NCI-H82 treated with DMSO at 0.1 percent for 48 hours (cell line): ENCODE measurements at regions not wholly inside any gene's neighbourhood (a gene's known extent, or its start where the extent isn't known, plus 50 kb on each side); places are given as distances from the start of the nearest gene placed in this dataset.
A peak's percentile ranks its signal among the peaks of the same experiment; 100 is the strongest.
"Not testable (repeated sequence)": the region's sequence is repeated elsewhere in the genome, so short reads cannot be mapped to it uniquely, and the experiment has no call there.

Experiments used
- DNase-seq: peaks from one replicate; lab custom pipeline; 2025; ENCODE audit not compliant: unreplicated experiment; lab: John Stamatoyannopoulos, UW

DNA sequence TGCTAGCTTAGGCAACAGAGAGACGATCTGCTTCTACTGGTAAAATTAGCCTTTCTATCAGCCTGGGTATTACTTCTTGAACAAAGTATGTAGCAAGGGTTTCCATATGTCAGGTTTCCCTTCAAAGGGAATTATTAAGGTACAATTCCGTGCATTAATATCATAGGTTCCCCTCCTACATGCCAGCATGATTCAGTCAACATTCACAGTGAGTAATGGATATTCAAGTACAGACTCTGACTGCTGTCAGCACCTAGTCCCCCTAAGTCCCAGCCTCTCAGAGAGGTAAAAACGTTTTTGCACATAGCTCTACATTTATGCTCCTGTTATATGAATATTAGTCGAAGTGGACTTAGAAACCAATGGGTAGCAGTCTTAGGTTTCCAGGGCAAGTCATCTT, 322.4 kb upstream of the CCNG1 start:
- DNase-seq, result no peak

DNA sequence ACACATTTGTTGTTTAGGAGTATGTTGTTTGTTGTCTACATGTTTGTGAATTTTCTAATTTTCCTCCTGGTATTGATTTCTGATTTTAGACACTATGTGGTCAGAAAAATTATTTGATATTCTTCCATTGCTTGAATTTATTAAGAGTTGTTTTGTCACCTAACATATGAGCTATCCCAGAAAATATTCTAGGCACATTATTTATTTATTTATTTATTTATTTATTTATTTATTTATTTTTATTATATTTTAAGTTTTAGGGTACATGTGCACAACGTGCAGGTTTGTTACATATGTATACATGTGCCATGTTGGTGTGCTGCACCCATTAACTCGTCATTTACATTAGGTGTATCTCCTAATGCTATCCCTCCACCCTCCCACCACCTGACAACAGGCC, 320.8 kb upstream of the CCNG1 start:
- not testable (repeated sequence) for DNase-seq

DNA sequence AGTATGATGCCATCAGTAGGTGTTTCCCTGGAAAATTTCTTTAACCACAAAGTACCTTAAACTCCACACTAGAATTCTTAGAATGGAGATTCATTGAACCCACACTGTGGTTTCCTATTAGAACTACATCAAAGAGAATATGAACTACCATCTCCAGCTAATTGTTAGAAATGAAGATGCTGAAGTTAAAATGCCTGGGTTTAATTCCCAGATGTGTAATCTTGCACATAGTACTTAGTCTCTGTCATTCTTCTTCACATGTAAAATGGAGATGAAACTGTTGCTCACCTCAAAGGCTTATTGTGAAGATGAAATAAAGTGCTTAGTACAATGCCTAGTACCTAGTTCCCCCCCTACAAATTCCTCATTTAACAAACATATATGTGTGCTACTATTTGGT, 303.3 kb upstream of the CCNG1 start:
- DNase-seq, result no peak

DNA sequence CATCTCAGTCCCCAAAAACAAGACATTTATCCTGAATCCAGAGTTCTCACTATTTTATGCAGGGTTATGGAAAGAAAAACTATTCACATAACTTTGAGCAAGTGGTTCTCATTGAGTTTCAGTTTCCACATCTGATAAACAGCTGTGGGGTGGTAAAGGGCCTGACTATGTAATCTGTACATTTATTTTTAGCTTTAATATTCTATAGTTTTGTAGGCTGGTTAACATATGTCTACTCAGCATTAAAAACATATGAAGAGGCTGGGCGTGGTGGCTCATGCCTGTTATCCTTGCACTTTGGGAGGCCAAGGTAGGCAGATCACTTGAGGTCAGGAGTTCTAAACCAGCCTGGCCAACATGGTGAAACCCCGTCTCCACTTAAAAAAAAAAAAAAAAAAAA, 301.5 kb upstream of the CCNG1 start:
- DNase-seq, result no peak

DNA sequence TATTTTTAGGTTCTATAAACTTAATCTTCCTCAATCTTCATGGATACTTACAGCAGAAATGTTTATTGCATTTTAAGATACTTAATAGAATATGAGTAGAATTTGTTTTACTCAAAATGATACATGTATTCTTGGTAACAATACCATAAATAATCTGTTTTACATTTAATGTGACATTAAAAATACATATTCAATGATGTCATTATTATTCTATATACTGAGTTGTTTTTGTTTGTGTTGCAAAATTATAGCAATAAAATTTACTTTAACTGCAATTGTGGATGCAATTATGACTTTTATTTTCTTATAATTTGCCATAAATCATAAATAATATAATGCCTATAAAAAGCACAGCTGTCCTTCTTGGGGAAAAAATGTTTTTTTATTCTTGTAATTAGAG, 275.9 kb upstream of the CCNG1 start:
- no peak for DNase-seq

DNA sequence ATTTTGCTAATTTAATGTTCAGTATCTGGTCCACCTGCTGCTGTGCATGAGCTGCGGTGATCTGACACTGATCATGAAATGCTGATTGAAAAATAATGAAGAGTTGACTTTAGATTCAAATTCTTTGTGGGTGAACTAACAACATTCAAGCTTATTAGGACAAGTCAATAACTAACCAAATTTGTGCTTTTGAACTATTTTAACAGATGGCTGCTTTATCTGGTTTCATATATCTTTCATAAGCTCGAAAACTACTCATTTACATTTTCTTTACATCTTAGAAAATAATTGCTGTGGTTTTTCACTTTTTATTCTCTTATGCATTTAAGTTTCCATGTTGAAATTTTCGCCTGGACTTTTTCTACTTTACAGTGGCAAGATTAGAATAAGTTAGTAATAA, 274.8 kb upstream of the CCNG1 start:
- DNase-seq, result no peak

DNA sequence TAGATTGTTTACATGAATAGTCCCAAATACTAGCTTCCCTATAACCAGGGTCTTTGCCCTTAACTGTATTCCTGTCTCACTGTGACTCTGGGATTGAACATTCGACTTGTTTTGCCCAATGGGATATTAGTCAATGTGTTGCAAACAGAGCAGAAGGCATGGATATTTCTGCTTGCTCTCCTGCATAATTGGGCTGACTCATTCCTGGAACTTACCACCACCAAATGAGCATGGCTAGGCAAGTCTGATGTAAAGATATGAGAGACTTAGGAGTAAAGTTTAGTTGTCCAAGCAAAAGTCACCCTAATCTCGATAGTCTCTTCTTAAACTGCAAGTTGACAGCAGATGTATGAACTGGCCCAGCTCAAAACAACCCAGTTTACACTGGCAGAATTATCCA, 273.5 kb upstream of the CCNG1 start:
- no peak for DNase-seq

DNA sequence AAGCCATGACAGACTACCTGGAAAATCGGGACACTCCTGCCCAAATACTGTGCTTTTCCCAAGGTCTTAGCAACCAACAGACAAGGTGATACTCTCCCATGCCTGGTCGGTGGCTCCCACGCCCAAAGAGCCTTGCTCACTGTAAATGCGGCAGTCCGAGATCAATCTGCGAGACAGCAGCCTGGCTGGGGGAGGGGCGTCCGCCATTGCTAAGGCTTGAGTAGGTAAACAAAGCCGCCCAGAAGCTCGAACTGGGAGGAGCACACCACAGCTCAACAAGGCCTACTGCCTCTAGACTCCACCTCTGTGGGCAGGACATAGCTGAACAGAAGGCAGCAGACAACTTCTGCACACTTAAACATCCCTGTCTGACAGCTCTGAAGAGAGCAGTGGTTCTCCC, 272.1 kb upstream of the CCNG1 start:
- no peak for DNase-seq

DNA sequence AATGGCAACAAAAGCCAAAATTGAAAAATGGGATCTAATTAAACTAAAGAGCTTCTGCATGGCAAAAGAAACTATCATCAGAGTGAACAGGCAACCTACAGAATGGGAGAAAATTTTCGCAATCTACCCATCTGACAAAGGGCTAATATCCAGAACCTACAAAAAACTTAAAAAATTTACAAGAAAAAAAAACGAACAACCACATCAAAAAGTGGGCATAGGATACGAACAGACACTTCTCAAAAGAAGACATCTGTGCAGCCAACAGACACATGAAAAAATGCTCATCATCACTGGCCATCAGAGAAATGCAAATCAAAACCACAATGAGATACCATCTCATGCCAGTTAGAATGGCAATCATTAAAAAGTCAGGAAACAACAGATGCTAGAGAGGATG, 267.2 kb upstream of the CCNG1 start:
- DNase-seq, result not testable (repeated sequence)

DNA sequence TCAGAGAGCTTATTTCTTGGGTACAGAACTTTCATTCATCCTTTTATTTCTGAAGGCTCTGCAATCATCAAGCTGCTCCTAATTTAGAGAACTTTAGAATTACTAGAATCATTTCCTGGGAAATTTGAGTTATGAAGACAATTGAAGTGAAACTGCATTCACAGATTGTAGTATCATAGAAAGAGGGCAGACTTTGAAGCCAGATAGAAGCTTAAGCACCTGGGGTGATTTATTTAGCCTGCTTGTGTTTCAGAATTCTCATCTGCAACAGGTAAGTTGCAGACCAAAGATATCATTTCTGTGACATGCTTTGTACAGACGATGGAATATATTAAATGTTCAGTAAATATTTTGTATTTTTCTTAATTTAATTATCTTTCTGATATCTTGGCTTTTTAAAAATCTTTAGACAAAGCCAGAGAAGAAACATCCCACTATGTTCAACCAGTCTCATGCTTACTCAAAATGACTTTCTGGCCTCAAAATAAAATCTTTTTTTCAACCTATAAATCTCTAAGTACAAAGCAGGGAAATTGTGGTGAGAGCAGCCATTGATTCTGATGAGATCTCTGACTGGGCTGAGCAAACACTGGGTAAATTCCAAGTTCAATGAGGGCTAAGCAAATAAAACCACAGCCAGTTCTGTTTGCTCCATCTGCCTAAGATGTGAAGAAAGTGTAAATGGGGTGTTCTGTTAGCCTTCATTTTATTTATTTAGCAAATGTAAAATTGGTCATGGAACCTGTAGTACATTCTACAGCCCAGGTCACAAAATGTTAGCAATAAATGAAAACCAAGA, 264.7 kb upstream of the CCNG1 start:
- DNase-seq, result no peak

DNA sequence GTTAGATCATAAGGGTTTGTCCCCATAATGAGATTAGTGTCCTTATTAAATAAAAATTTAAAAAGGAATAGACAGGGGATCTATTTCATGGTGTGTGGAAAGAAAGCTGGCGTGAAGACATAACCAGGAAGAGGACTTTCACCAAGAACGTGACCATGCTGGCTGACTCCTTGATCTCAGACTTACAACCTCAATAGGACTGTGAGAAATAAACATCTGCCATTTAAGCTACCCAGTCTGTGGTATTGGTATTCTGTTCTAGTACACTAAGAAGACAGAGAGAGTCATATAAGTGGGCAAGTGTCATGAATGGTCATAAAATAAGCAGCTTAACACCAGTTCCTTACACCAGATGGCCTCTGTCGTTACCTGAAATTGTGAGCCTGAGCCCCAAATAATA, 259.4 kb upstream of the CCNG1 start:
- DNase-seq, result peak; percentile 53

DNA sequence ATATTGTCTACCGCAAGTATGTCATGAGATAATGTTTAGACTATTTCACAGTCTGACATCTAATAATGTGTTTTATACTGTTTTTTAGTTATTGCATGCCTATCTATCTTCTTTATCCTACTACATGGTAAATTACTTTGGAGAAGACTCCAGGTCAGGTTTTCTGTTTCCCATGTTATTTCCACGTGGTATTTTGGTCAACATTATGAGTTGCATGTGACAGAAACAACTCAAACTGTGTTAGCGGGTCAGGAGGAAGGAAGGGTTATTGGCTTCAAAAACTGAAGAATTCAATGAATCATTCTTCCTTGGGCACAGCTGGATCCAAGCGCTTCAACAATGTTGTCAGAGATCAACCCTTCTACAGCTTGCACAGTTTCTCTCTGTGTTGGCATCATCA, 252.1 kb upstream of the CCNG1 start:
- no peak for DNase-seq

DNA sequence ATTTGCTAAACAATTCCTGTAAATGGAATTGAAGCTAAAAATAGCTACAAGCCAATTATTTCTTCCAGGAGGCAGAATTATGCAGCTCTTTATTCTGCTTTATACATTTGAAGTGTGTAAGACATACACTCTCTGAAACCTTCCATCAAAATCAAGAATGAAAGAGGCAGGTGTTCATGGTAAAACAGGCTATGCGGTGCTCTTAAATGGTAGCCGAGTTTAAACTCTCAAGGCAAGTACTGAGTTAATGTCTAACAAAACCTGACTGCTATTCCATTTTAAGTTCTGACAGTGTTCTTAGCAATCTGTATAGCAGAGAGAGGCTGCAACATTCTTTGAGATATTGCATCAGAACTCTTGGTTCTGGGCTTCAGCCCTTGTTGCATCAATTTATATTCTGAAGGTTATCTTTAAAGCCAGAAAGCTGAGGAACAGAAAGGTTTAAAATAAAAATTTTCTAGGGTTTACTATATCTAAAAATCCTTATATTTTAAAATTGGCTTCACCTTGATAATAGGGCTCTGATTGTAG, 248.3 kb upstream of the CCNG1 start:
- no peak for DNase-seq

DNA sequence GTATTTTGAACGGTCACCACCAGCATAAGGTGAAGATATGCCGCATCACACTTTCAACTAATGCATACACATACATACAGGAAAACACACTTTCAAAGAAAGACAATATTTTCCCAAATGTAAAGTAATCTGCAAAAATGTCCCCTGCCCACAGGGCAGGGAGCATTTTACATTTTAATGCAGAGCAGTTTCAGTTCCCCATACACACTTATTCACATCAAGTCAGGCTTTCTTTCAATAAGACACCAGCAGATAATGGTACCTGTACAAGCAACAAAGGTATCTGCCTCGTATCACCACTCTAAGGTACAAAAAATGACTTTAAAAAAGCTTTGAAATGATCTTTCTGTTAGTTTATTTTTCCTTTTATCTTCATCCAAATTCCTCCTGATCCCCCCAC, 247.1 kb upstream of the CCNG1 start:
- DNase-seq, result no peak

DNA sequence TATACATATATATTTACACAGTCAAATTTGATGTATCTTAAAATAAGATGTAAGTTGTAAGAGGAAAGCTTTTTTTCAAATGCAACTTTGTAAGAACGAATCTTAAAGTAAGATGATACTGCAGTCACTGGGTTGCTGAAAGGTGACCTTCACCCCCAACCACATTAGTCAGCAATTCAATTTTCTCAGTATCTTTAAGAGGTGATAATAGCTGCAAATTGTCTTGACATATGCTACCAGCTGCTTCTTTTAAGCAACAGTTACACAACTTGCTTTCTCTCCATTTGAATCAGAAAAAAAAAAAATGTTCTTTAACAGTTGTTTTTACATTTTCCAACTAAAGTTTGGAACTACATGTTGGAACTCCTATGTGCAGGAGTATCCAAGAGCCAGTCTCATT, 246.6 kb upstream of the CCNG1 start:
- no peak for DNase-seq

DNA sequence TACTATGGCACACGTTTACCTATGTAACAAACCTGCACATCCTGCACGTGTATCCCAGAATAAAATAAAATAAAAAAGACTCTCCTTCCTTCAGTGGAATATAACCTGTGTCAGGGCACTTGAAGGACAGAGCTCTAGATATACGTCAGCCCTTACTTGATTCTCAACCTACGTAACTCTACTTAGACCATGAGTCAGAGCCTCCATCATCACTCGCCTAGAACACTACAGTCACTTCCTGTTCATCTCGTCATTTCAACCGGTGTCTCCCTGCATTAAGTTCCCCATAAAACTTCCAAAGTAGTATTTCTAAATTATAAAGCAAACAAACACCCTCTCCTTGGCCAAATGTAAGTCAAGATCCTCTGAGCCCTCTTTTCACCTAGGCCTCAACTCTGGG, 243.5 kb upstream of the CCNG1 start:
- DNase-seq, result no peak

DNA sequence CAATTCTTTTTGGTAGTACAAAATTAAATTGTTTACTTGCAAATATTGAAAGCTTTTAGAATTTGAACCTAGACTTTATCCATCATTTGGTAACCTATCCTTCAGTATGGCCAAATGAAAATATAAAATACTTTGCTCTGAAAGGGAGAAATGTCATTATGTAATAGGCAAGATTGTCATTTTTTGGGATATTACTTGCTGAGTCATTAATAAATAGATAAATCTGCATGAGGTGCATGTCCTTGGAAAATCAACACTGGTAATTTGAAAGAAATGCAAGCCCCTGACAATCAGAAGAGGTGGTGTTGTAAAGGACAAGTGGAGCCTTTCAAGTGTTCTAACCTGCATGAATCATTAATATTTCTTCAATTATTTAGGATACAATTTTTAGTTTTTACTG, 231.8 kb upstream of the CCNG1 start:
- DNase-seq, result no peak

DNA sequence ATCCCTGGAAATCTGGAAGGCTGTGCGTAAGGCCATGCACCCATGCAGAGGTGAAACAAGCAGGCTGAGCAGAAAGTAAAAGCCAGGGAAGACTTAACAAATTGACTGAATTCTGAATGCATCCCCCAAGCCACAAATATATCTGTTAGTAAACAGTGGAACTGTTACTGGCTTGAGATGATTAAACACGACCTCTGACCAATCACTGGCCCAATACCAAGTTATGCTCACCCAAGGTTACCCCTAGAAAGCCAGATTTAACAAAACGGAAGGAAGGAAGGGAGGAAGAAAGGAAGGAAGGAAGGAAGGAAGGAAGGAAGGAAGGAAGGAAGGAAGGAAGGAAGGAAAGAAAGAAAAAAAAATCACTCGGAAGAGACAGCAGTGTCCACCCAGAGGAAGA, 215.8 kb upstream of the CCNG1 start:
- no peak for DNase-seq

DNA sequence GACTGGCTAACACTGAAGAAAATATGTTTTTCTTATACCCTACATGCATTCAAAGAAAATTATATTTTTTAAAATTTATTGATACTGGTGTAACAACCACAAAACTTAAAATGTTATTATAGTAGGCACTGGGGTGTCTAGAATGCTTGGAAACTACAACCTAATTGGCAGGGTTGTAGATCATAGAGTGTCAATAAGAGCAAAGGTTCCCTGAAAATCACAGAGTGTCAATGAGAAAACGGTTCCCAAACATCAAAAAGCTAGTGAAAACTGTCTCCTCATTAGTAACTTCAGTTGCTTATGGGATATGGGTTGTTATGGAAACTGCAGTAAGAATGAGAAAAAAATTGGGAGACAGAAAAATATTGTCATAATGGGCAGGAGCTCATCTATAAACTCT, 214.4 kb upstream of the CCNG1 start:
- DNase-seq, result no peak

DNA sequence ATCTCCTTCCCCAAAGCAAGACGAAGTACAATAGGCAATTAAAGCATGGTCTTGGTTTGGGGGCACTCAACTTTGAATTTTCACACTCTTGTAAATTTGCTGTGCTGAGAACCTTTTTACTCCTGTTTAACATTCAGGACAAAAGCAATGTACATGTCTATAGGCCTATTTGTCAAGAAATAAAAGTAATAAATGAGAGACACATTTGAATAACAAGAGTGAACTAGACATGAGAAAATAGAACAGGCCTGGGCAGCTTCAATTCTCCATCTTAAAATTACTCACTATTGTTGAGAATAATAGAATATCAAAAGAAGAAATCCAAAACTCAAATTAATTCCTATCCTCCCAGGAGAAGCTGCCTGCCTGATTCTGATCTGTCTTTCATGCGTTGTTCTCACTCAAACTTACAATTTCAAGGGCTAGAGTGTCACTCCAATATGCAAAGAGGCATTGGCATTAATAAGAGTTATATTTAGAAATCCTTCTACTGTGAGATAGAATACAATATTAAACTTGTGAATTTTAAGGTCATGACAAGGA, 192.9 kb upstream of the CCNG1 start:
- DNase-seq, result no peak

DNA sequence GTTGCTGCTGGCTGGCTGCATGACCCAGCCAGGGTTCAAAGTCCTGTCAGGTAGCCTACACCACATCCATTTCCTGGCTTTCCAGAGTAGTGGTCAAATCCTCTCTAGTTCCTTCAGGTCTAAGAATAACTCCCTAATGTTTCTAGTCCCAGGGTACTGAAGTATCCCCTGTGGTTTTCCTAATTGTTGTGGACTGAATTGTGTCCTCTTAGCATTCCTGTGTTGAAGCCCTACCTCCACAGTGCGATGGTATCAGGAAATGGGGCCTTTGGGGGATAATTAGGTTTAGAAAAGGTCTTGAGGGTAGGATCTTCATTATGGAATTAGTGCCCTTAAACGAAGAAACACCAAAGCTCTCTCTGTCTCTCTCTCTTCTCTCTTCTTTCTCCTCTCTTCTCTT, 191.8 kb upstream of the CCNG1 start:
- no peak for DNase-seq

DNA sequence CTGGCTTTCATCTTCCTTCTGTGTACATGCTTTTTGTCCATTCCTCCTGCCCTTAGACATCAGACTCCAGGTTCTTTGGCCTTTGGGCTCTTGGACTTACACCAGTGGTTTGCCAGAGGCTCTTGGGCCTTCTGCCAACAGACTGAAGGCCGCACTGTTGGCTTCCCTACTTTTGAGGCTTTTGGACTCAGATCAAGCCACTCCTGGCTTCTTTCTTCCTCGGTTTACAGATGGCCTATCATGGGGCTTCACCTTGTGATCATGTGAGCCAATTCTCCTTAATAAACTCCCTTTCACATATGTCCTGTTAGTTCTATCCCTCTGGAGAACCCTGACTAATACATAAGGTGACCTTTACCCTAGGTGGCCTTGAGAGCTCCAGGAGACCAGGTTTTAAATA, 189.1 kb upstream of the CCNG1 start:
- no peak for DNase-seq

DNA sequence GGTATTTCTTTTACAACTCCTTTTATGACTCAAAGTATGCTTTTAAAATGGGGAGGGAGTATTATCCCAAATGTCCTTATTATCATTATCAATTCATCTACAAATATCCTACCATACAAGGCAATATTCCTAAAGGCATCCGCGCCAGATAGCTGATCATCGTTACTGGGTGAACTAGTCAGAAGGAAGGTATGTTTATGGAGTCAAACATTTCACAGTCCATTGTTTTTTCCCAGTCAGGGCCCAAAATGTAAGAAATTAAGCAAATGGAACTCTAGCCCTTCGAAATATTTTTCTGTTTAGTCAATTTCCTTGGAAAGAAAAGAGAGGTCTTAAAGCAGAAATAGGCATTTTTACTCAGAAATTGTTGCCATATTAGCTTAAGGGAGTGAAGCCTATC, 188.5 kb upstream of the CCNG1 start:
- DNase-seq, result no peak
